ENCODE measurements at regions not wholly inside any gene's neighbourhood (a gene's known extent, or its start where the extent isn't known, plus 50 kb on each side); places are given as distances from the start of the nearest gene placed in this dataset.

DNA sequence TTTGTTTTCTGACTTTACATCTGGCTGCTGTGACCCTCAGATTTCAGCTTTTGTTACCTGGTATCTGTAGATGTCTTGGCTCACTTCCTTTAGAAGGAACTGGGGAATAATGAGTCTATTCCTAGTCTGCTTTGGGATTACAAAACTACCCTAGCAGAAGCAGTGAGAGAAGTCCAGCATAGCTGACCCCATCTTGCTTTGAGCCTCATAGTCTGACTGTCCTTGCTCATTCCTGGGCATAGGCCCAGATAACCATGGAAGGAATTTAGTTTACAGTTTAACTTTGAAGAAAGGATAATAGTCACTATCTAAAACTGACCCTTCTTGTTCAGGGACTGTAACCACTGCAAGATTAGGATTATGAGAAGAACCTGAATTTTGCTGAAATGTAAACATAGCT is 163.0 kb upstream of the HNMT start:
- H3K27me3 Mint-ChIP-seq: no peaks in the 10 kb centered on the region
- no peaks in the 10 kb centered on the region for H3K4me1 Mint-ChIP-seq (ENCODE audit: low read depth)
- no peak for DNase-seq
- CTCF ChIA-PET: no interaction called here
- H3K36me3 Mint-ChIP-seq (ENCODE audit: low read depth): no peaks in the 10 kb centered on the region
- no peak overlapping the region for H3K27ac Mint-ChIP-seq
- H3K9me3 Mint-ChIP-seq: peaks cover 5% of the 10 kb centered on the region
- no peak overlapping the region for H3K4me3 Mint-ChIP-seq
- POLR2A ChIA-PET: no interaction called here
- TF ChIP-seq, protein P1, sequence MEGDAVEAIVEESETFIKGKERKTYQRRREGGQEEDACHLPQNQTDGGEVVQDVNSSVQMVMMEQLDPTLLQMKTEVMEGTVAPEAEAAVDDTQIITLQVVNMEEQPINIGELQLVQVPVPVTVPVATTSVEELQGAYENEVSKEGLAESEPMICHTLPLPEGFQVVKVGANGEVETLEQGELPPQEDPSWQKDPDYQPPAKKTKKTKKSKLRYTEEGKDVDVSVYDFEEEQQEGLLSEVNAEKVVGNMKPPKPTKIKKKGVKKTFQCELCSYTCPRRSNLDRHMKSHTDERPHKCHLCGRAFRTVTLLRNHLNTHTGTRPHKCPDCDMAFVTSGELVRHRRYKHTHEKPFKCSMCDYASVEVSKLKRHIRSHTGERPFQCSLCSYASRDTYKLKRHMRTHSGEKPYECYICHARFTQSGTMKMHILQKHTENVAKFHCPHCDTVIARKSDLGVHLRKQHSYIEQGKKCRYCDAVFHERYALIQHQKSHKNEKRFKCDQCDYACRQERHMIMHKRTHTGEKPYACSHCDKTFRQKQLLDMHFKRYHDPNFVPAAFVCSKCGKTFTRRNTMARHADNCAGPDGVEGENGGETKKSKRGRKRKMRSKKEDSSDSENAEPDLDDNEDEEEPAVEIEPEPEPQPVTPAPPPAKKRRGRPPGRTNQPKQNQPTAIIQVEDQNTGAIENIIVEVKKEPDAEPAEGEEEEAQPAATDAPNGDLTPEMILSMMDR (IDR thresholded peaks at IDR 0.05): no peak
- intact Hi-C loops (cut with micrococcal nuclease): no loop called here
- ATAC-seq: no peak

DNA sequence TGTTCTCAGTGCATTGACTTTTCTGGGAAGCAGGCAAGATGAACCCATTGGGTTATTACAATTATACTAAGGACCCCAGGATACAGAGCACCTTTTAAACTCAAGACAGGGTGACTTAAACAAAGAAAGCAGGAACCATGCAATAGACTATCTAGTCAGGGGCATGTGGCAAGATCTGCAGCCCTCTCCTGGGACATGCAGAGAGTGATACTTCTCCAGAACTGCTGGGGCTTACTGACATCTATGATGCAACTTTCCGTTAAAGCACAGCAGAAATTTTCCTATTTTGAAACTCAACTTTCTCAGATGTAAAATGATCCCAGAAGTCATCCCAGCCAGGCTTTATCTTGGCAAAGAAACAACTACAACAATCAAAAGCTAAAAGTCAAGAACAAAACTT is 162.2 kb upstream of the HNMT start:
- POLR2A ChIA-PET: no interaction called here
- no peak overlapping the region for H3K27ac Mint-ChIP-seq
- no peak for ATAC-seq

DNA sequence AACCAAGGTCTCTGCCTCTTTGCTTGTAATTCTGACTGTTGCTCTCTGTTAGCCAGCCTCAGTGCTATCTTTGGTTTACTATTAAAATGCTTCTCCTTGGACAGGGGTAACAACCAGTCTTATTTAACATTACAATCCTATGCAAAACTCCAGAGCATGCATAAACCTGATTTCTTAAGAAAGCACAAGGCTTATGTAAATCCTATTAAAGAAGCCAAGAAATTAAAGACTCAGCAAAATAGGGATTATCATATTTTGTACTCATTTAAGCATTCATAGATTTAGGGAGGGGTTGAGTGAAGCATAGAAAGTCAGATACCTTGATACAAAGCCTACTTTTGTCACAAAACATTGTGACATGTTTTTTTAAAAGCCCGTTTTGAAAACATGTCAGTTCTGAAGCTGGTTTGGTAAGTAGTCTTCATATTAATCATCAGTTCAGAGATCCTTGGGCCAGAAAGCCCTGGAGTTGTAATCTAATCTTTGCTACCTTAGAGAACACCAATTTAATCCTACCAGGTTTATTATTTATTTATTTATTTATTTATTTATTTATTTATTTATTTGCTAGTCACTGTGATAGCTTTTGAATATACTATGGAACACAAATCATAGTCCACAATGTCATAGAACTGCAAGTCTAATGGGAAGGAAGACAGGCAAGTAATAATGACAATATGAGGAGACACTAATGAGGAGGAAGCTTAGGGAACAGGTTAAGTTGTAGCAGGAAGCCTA is 158.0 kb upstream of the HNMT start:
- POLR2A ChIA-PET: no interaction called here
- Mint-ChIP-seq H3K4me3 (no peak overlapping the region), H3K27me3 (no peaks in the 10 kb centered on the region), H3K27ac (no peak overlapping the region), H3K36me3 (ENCODE audit: low read depth) (no peaks in the 10 kb centered on the region), H3K9me3 (peaks cover 9% of the 10 kb centered on the region), H3K4me1 (ENCODE audit: low read depth) (no peaks in the 10 kb centered on the region)
- intact Hi-C loops (cut with micrococcal nuclease): no loop called here
- TF ChIP-seq, protein P1 (IDR thresholded peaks at IDR 0.05): no peak
- ATAC-seq: no peak
- CTCF ChIA-PET: no interaction called here
- DNase-seq: no peak

More for the DNA sequence above, 162.2 kb upstream of the HNMT start:
- intact Hi-C loops (cut with micrococcal nuclease): no loop called here
- DNase-seq: no peak
- Mint-ChIP-seq H3K4me3 (no peak overlapping the region), H3K27me3 (no peaks in the 10 kb centered on the region), H3K9me3 (peaks cover 5% of the 10 kb centered on the region), H3K4me1 (ENCODE audit: low read depth) (no peaks in the 10 kb centered on the region), H3K36me3 (ENCODE audit: low read depth) (no peaks in the 10 kb centered on the region)
- CTCF ChIA-PET: no interaction called here
- TF ChIP-seq, protein P1 (IDR thresholded peaks at IDR 0.05): no peak

DNA sequence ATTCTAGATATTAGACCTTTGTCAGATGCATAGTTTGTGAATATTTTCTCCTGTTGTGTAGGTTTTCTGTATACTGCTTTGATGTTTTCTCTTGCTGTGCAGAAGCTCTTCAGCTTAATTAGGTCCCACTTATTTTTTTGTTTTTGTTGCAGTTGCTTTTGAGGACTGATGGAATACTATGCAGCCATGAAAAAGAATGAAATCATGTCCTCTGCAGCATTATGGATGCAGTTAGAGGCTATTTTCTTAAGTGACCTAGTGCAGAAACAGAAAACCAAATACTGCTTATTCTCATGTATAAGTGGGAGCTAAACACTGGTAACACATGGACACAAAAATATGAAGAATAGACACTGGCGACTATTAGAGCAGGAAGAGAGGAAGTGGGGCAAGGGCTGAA is 155.0 kb upstream of the HNMT start:
- DNase-seq (no peak), ATAC-seq (no peak)
- intact Hi-C loops (cut with micrococcal nuclease): no loop called here
- Mint-ChIP-seq H3K36me3 (ENCODE audit: low read depth) (no peaks in the 10 kb centered on the region), H3K4me3 (no peak overlapping the region), H3K27ac (no peak overlapping the region), H3K4me1 (ENCODE audit: low read depth) (no peaks in the 10 kb centered on the region), H3K27me3 (no peaks in the 10 kb centered on the region), H3K9me3 (peaks cover 5% of the 10 kb centered on the region)
- CTCF ChIA-PET: no interaction called here
- TF ChIP-seq, protein P1 (IDR thresholded peaks at IDR 0.05): no peak
- POLR2A ChIA-PET: no interaction called here

DNA sequence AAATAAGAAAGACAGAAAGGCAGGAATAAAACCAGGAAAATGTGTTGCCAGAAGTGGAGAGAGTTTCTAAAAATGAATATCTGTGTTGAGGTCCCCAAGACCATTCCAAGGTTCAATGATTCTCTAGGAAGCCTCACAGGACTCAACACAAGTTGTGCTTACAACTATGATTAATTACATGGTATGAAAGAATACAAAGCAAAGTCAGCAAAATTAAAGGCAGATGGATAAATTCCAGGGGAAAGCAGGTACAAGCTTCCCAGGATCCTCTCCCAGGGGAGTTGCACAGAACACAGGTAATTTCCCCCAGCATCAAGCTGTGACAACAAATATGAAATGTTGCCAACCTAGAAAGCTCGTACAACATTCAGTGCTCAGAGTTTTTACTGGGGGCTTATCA is 154.4 kb upstream of the HNMT start:
- ATAC-seq: no peak
- CTCF ChIA-PET: no interaction called here
- no peak overlapping the region for H3K4me3 Mint-ChIP-seq

More for the DNA sequence above, 154.4 kb upstream of the HNMT start:
- DNase-seq: no peak
- TF ChIP-seq, protein P1 (IDR thresholded peaks at IDR 0.05): no peak
- intact Hi-C loops (cut with micrococcal nuclease): no loop called here
- no peaks in the 10 kb centered on the region for H3K36me3 Mint-ChIP-seq (ENCODE audit: low read depth)
- H3K27me3 Mint-ChIP-seq: no peaks in the 10 kb centered on the region
- H3K27ac Mint-ChIP-seq: no peak overlapping the region
- no peaks in the 10 kb centered on the region for H3K4me1 Mint-ChIP-seq (ENCODE audit: low read depth)
- POLR2A ChIA-PET: no interaction called here
- peaks cover 5% of the 10 kb centered on the region for H3K9me3 Mint-ChIP-seq

All from activated CD8-positive, alpha-beta T cell treated with anti-CD3 and anti-CD28 coated beads for 36 hours (primary cell).